Panc1 (cell line): ENCODE measurements at regions not wholly inside any gene's neighbourhood (a gene's known extent, or its start where the extent isn't known, plus 50 kb on each side); places are given as distances from the start of the nearest gene placed in this dataset.

Source experiments
- POLR2AphosphoS5 ChIP-seq: IDR thresholded peaks from 2 replicates; pipeline ENCODE4 v1.6.1; 2012; ENCODE audit warnings: mild to moderate bottlenecking, low read depth, low read length, moderate library complexity
- TCF7L2 ChIP-seq: IDR thresholded peaks from 2 replicates; pipeline ENCODE4 v1.6.1; 2011; ENCODE audit warnings: mild to moderate bottlenecking, low read depth, low read length, inconsistent platforms
- TF ChIP-seq, protein P1 (sequence below): fragments of 450-650 bp; IDR thresholded peaks from 2 replicates; pipeline ENCODE4 v1.5.1; 2017; ENCODE audit warnings: mild to moderate bottlenecking

DNA sequence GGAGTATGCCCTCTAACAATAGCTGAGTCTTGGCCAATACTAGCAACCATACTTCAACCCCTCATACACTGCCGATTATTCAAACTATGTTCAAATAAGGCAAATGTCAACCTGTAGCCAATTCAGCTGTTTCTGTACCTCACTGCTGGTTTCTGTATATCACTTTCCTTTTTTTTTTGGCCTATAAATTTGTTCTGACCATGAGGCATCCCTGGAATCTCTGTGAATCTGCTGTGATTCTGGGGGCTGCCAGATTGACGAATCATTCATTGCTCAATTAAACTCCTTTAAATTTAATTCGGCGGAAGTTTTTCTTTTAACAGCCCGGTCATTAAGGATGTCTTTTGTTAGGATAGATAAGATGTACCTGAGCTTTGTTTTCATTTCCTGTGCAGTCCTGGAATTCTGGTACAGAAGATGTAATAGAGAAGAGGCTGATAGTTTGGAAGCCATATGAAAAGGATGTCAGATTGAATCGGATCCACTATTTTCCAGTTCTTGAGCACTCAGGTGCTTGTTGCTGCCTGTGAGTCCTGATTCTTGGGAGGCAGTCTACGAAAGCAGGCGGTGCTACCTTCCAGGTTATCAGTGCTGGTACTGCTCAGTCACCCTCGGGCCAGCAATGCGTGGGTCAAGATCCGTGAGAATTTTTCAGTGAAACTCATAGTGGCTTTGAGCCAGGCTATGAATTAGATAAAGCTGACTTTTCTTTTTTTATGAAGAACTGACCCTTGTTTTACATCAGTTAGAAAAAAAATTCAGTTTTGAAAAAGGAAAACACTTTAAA lies 106.2 kb upstream of the TUT7 start:
- TF ChIP-seq, protein P1, sequence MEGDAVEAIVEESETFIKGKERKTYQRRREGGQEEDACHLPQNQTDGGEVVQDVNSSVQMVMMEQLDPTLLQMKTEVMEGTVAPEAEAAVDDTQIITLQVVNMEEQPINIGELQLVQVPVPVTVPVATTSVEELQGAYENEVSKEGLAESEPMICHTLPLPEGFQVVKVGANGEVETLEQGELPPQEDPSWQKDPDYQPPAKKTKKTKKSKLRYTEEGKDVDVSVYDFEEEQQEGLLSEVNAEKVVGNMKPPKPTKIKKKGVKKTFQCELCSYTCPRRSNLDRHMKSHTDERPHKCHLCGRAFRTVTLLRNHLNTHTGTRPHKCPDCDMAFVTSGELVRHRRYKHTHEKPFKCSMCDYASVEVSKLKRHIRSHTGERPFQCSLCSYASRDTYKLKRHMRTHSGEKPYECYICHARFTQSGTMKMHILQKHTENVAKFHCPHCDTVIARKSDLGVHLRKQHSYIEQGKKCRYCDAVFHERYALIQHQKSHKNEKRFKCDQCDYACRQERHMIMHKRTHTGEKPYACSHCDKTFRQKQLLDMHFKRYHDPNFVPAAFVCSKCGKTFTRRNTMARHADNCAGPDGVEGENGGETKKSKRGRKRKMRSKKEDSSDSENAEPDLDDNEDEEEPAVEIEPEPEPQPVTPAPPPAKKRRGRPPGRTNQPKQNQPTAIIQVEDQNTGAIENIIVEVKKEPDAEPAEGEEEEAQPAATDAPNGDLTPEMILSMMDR = no peak
- TF ChIP-seq TCF7L2 = no peak
- TF ChIP-seq POLR2AphosphoS5 = no peak
